ENCODE measurements at regions not wholly inside any gene's neighbourhood (a gene's known extent, or its start where the extent isn't known, plus 50 kb on each side); places are given as distances from the start of the nearest gene placed in this dataset.

- TF ChIP-seq, protein P1, sequence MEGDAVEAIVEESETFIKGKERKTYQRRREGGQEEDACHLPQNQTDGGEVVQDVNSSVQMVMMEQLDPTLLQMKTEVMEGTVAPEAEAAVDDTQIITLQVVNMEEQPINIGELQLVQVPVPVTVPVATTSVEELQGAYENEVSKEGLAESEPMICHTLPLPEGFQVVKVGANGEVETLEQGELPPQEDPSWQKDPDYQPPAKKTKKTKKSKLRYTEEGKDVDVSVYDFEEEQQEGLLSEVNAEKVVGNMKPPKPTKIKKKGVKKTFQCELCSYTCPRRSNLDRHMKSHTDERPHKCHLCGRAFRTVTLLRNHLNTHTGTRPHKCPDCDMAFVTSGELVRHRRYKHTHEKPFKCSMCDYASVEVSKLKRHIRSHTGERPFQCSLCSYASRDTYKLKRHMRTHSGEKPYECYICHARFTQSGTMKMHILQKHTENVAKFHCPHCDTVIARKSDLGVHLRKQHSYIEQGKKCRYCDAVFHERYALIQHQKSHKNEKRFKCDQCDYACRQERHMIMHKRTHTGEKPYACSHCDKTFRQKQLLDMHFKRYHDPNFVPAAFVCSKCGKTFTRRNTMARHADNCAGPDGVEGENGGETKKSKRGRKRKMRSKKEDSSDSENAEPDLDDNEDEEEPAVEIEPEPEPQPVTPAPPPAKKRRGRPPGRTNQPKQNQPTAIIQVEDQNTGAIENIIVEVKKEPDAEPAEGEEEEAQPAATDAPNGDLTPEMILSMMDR (IDR thresholded peaks at IDR 0.05): no peak
- no peak for TF ChIP-seq POLR2A (IDR thresholded peaks at IDR 0.05; ENCODE audit: low read depth)
These were observed 387.8 kb downstream of the SHQ1 start for GRCh38 chr3:72460205-72461174.

Measured in esophagus muscularis mucosa (tissue), 3 donors.